CD14-positive monocyte (primary cell): ENCODE measurements at regions not wholly inside any gene's neighbourhood (a gene's known extent, or its start where the extent isn't known, plus 50 kb on each side); places are given as distances from the start of the nearest gene placed in this dataset.

Source experiments
- DNase-seq, 3 donors: peaks; one replicate each; pipeline ENCODE4 v3.0.0-alpha.2; 2011 to 2022
- H2AFZ ChIP-seq: 2 replicates; pipeline ENCODE4 v1.6.0; 2012; ENCODE audit warnings: mild to moderate bottlenecking, low read depth, low read length, inconsistent platforms; ENCODE audit not compliant: insufficient read depth, poor library complexity, severe bottlenecking
- H3K27ac ChIP-seq, 2 donors: 1 replicate in 1 of 2; 2 replicates in 1 of 2; pipeline ENCODE4 v1.5.1; 2012 to 2013; ENCODE audit warnings: low read length in 2 of 2, control low read depth in 1 of 2, inconsistent platforms in 1 of 2, low read depth in 1 of 2, mild to moderate bottlenecking in 1 of 2
- H3K27me3 ChIP-seq, 2 donors: one replicate each; pipeline versions ENCODE4 v1.6.0 to v1.6.1; 2011 to 2013; ENCODE audit warnings: low read length in 2 of 2; ENCODE audit not compliant: control insufficient read depth in 2 of 2, insufficient read depth in 2 of 2
- H3K36me3 ChIP-seq, 2 donors: replicated peaks in 1 of 2; 1 replicate in 1 of 2; 2 replicates in 1 of 2; pipeline versions ENCODE4 v1.5.1 to v1.6.1; 2012 to 2013; ENCODE audit warnings: low read length in 2 of 2, control low read depth in 1 of 2, inconsistent platforms in 1 of 2, mild to moderate bottlenecking in 1 of 2; ENCODE audit not compliant: insufficient read depth in 2 of 2, control insufficient read depth in 1 of 2
- H3K4me1 ChIP-seq, 2 donors: 1 replicate in 1 of 2; 2 replicates in 1 of 2; pipeline versions ENCODE4 v1.5.1 to v1.6.1; 2012 to 2013; ENCODE audit warnings: low read length in 2 of 2, control low read depth in 1 of 2, inconsistent platforms in 1 of 2, mild to moderate bottlenecking in 1 of 2, moderate library complexity in 1 of 2; ENCODE audit not compliant: insufficient read depth in 2 of 2, control insufficient read depth in 1 of 2
- H3K4me2 ChIP-seq: replicated peaks from 2 replicates; pipeline ENCODE3; 2012; ENCODE audit warnings: low read length, moderate library complexity, mild to moderate bottlenecking; ENCODE audit not compliant: poor library complexity, severe bottlenecking; ENCODE audit errors: extremely low read depth
- H3K4me3 ChIP-seq, 3 experiments: fragments of 200-600 bp in 1 of 3; sonication (generic) in 1 of 3; replicated peaks in 1 of 3; 1 replicate in 2 of 3; 2 replicates in 1 of 3; pipeline ENCODE4 v1.5.1; 2011 to 2013; ENCODE audit warnings: low read length in 3 of 3, mild to moderate bottlenecking in 3 of 3, control low read depth in 2 of 3, low read depth in 2 of 3, inconsistent platforms in 1 of 3, moderate library complexity in 1 of 3
- H3K79me2 ChIP-seq: 2 replicates; pipeline ENCODE4 v1.6.0; 2012; ENCODE audit warnings: mild to moderate bottlenecking, control low read depth, inconsistent platforms, low read length, moderate library complexity; ENCODE audit not compliant: insufficient read depth
- H3K9ac ChIP-seq: 2 replicates; pipeline ENCODE4 v1.6.0; 2017; ENCODE audit warnings: low read length, mild to moderate bottlenecking; ENCODE audit not compliant: insufficient read depth, poor library complexity, severe bottlenecking
- H3K9me3 ChIP-seq, 2 donors: replicated peaks in 1 of 2; 1 replicate in 1 of 2; 2 replicates in 1 of 2; pipeline versions ENCODE4 v1.5.1 to v1.6.1; 2012 to 2013; ENCODE audit warnings: low read length in 2 of 2, control low read depth in 1 of 2; ENCODE audit not compliant: control insufficient read depth in 1 of 2, insufficient read depth in 1 of 2
- H4K20me1 ChIP-seq: 2 replicates; pipeline ENCODE4 v1.6.0; 2012; ENCODE audit warnings: mild to moderate bottlenecking, low read length, control low read depth, moderate library complexity; ENCODE audit not compliant: insufficient read depth
- H3K27ac Mint-ChIP-seq, 7 donors: one replicate each; pipeline ENCODE4 v1.8.0; 2020; ENCODE audit warnings: mild to moderate bottlenecking in 7 of 7, mixed read lengths in 7 of 7, moderate library complexity in 6 of 7, inconsistent platforms in 2 of 7
- H3K27me3 Mint-ChIP-seq, 3 donors: one replicate each; pipeline ENCODE4 v1.8.0; 2021 to 2022; ENCODE audit warnings: low read depth in 3 of 3, mild to moderate bottlenecking in 3 of 3, mixed read lengths in 3 of 3, moderate library complexity in 3 of 3, inconsistent platforms in 1 of 3
- H3K36me3 Mint-ChIP-seq, 2 donors: one replicate each; pipeline ENCODE4 v1.8.0; 2020; ENCODE audit warnings: mixed read lengths in 2 of 2, inconsistent platforms in 1 of 2, mild to moderate bottlenecking in 1 of 2
- H3K4me1 Mint-ChIP-seq: one replicate; pipeline ENCODE4 v1.8.0; 2020; ENCODE audit warnings: mild to moderate bottlenecking, mixed read lengths
- H3K4me3 Mint-ChIP-seq, 2 donors: one replicate each; pipeline ENCODE4 v1.8.0; 2020; ENCODE audit warnings: mild to moderate bottlenecking in 2 of 2, mixed read lengths in 2 of 2, moderate library complexity in 1 of 2
- H3K9me3 Mint-ChIP-seq, 7 donors: one replicate each; pipeline ENCODE4 v1.8.0; 2020 to 2022; ENCODE audit warnings: mixed read lengths in 7 of 7, mild to moderate bottlenecking in 6 of 7, moderate library complexity in 6 of 7, inconsistent platforms in 2 of 7
- WGBS: methylation state at CpG from one replicate; pipeline ENCODE4 v1.1.5; 2013; ENCODE audit warnings: missing lambda C conversion rate; ENCODE audit not compliant: insufficient coverage; 5-methylcytosine and 5-hydroxymethylcytosine counted together
- intact Hi-C, 2 donors: fragments of 100-400 bp; cut with micrococcal nuclease; formaldehyde crosslinking; loops; one replicate each; pipeline versions ENCODE4 v1.15.0 to v1.15.1; 2023
- TF ChIP-seq, protein P1 (sequence below): fragments of 200-600 bp; IDR thresholded peaks from one replicate; pipeline ENCODE4 v1.8.0; 2022; ENCODE audit warnings: antibody characterized with exemption, mild to moderate bottlenecking

DNA sequence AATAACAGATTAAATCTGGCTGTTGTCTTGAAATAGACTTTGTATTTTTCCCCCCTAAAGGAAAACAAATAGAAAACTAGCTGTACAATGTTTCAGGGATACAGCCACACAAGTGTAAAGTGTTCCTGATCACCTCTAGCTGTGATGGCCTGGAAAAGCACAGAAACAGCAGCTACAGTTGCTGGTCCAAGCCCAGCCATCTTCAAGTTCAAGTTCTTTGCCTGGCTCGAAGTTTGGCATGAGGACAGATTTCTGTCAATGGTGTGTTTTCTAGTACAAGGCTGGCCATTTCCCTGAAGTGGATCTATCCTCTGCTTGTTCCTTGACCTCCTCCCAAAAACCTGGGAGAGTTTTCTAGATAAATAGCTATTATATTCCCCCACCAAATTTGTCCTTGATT, 272.2 kb upstream of the ADRA1B start:
- H3K79me2 ChIP-seq, result no peaks in the 10 kb centered on the region
- DNase-seq, result no peak
- intact Hi-C loops, result no loop called here
- no peak overlapping the region for H3K27ac ChIP-seq
- H3K4me1 Mint-ChIP-seq, result no peaks in the 10 kb centered on the region
- TF ChIP-seq, protein P1, sequence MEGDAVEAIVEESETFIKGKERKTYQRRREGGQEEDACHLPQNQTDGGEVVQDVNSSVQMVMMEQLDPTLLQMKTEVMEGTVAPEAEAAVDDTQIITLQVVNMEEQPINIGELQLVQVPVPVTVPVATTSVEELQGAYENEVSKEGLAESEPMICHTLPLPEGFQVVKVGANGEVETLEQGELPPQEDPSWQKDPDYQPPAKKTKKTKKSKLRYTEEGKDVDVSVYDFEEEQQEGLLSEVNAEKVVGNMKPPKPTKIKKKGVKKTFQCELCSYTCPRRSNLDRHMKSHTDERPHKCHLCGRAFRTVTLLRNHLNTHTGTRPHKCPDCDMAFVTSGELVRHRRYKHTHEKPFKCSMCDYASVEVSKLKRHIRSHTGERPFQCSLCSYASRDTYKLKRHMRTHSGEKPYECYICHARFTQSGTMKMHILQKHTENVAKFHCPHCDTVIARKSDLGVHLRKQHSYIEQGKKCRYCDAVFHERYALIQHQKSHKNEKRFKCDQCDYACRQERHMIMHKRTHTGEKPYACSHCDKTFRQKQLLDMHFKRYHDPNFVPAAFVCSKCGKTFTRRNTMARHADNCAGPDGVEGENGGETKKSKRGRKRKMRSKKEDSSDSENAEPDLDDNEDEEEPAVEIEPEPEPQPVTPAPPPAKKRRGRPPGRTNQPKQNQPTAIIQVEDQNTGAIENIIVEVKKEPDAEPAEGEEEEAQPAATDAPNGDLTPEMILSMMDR, result no peak
- H3K27me3 Mint-ChIP-seq, result peaks cover 0 to 9% (median 0%) of the 10 kb centered on the region in 3 donors
- no peak overlapping the region for H3K4me3 ChIP-seq
- H3K4me3 Mint-ChIP-seq, result no peak overlapping the region
- H3K27ac Mint-ChIP-seq, result no peak overlapping the region
- H3K36me3 ChIP-seq, result no peaks in the 10 kb centered on the region
- no peak overlapping the region for H3K9ac ChIP-seq
- H3K9me3 ChIP-seq, result no peaks in the 10 kb centered on the region
- H3K4me1 ChIP-seq, result no peaks in the 10 kb centered on the region
- H3K36me3 Mint-ChIP-seq, result no peaks in the 10 kb centered on the region
- no peak overlapping the region for H3K4me2 ChIP-seq
- WGBS, result no CpG with 5 or more reads among the region's 1 CpG
- H4K20me1 ChIP-seq, result no peaks in the 10 kb centered on the region
- peaks cover 0 to 2% (median 0%) of the 10 kb centered on the region in 7 donors for H3K9me3 Mint-ChIP-seq
- no peak overlapping the region for H2AFZ ChIP-seq
- no peaks in the 10 kb centered on the region for H3K27me3 ChIP-seq

DNA sequence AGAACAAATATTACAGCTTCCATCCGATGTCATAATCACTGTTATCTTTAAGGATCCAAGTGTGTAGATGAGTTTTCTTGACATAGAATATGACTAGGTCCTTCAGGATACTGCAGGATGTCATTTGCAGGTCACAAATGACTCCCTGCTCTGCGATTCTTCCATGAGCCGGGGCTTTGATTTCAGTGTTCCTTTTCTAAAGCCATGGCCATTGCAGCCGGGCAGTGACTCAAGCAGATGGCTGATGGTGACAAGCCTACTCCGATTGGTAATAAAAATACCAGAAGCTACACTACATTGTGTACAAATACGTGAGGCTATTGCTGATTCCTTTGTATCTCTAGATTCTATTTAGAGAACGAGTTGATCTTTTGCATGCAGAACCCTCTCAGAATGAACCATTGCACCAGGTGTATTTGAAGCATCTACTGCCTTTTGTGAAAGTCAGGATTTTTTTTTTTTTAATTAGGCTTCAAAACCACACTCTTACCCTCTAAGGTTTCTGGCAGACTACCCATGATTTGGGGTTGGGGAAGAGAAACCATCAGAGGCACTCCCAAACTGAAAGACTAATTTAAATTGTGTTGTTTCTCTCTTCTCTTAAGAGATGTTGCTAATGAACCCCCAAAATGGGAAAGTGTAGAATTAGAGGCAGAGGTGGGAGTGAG, 271.0 kb upstream of the ADRA1B start:
- Mint-ChIP-seq H3K36me3 (no peaks in the 10 kb centered on the region), H3K27me3 (peaks cover 0 to 9% (median 2%) of the 10 kb centered on the region in 3 donors), H3K4me1 (no peaks in the 10 kb centered on the region), H3K27ac (no peak overlapping the region), H3K4me3 (no peak overlapping the region), H3K9me3 (peaks cover 0 to 2% (median 0%) of the 10 kb centered on the region in 7 donors)
- H3K9me3 ChIP-seq, result no peaks in the 10 kb centered on the region
- no peaks in the 10 kb centered on the region for H3K27me3 ChIP-seq
- 100% methylated on average over 3 of the region's 7 CpGs for WGBS
- no peaks in the 10 kb centered on the region for H4K20me1 ChIP-seq
- no peak overlapping the region for H2AFZ ChIP-seq
- no peak overlapping the region for H3K27ac ChIP-seq
- no peak overlapping the region for H3K4me3 ChIP-seq
- no peak overlapping the region for H3K9ac ChIP-seq
- no peaks in the 10 kb centered on the region for H3K79me2 ChIP-seq
- no peaks in the 10 kb centered on the region for H3K4me1 ChIP-seq
- TF ChIP-seq, protein P1, result no peak
- H3K4me2 ChIP-seq, result no peak overlapping the region
- intact Hi-C loops, result no loop called here
- no peaks in the 10 kb centered on the region for H3K36me3 ChIP-seq
- DNase-seq, result no peak
